GM19238 (cell line): ENCODE measurements at regions not wholly inside any gene's neighbourhood (a gene's known extent, or its start where the extent isn't known, plus 50 kb on each side); places are given as distances from the start of the nearest gene placed in this dataset.
"Not testable (repeated sequence)": the region's sequence is repeated elsewhere in the genome, so short reads cannot be mapped to it uniquely, and the experiment has no call there.

ENCODE experiments used
- DNase-seq: peaks from one replicate; pipeline ENCODE4 v3.0.0; 2011; ENCODE audit warnings: low spot score; ENCODE audit not compliant: insufficient read length

GRCh38 chrX:94814216-94814615, 1140.2 kb downstream of the FAM133A start:
- DNase-seq, result no peak

DNA sequence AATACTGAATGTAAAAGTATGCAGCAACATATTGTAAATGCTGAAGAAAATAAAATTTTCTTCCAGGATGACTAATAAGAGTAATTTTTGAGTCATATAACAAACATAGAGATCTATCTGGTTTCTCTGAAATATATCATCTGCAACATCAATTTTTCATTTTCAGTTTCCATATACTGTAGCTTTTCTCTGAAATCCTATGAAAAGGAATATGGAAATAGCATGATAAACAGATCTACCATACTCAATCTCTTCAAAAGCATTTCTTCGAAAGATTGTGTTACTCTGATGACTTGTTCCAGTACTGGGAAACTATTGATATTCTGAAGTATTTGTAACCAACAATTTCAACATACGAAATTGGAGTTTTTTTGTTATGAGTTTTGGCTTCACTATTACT, 1156.7 kb downstream of the FAM133A start:
- no peak for DNase-seq

DNA sequence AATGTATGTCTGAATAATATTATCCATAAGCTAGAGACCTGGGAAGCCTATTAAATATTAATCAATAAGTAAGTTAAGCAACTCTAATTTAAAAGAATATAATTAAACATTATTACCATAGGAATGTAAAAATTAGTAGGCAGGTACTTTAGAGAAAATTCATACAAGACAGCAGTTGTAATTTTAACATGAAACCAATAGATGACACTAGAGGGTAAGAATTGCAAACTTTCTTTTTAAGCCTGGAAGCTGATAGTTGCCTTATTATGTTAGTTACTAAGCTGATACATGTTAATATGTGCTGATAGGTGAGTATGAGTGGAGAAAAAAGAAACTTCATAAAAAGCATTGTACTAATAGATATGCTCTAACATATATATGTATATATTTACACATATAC, 1157.4 kb downstream of the FAM133A start:
- DNase-seq, result no peak

- DNase-seq, result no peak
Measured at GRCh38 chrX:94834226-94834625, 1160.2 kb downstream of the FAM133A start.

DNA sequence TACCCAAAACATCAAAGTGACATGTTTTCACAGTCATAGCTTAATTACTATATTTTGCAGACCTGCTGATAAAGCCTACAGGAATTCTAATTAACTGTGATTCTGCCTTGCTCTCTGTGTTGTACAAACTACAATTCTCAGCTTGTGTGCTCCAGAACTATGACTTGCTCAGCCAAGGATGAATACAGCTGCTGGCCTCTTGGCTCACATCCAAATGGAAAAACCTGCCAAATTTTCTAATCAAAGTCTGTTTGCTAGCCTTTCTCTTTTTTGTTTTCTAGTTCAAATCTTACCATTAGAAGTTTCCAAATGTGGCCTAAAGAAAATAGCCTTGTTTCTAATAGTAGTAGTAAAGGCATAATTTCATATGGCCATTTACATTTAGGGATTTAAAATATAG, 1176.8 kb downstream of the FAM133A start:
- DNase-seq, result no peak

- DNase-seq, result no peak
Measured at GRCh38 chrX:94854251-94854650, 1180.2 kb downstream of the FAM133A start.

GRCh38 chrX:94862470-94862869, 1188.5 kb downstream of the FAM133A start:
- not testable (repeated sequence) for DNase-seq

DNA sequence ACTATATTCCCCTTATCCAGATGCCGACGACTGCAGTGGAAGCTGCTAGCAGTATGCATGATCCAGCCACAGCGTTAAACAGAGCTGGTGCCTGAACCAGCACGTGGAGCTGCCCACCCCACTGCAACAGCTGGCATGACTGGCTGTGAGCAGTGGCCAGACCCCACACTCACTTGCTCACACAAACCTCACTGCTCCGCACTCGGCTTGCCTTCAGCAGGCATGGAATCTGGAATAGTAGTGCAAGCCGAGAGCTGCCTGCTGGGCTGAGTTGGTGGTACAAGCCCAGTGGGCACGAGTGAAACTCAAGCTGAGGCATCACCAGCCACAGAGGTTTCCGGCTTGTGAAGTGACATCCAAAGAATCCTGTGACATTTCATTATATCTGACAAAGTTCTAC, 1197.6 kb downstream of the FAM133A start:
- DNase-seq, result no peak

DNA sequence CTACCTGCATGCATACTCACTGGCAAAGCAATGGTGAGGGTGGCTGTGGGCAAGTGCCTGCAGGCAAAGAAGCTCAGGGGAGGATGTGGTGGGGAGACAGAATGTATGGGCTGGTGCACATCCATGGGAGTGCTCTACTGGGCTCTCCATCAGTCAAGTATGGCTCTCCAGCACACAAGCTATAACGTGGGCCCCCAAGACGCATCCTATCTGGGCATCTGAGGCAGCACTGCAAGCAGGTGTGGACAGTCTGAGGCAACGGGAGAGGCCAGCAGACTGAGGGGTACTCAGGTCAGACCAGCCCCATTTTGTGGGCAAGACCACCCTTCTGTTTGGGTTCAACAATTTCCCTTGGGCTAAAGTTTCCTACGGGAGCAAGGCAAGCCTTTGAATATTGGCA, 1227.8 kb downstream of the FAM133A start:
- no peak for DNase-seq

- no peak for DNase-seq
Measured at GRCh38 chrX:94908171-94908570, 1234.2 kb downstream of the FAM133A start.

- DNase-seq, result no peak
Measured at GRCh38 chrX:94908648-94909047, 1234.6 kb downstream of the FAM133A start.

GRCh38 chrX:94914235-94914634, 1240.2 kb downstream of the FAM133A start:
- DNase-seq, result no peak

- DNase-seq, result no peak
Measured at GRCh38 chrX:94932278-94932965, 1258.4 kb downstream of the FAM133A start.

DNA sequence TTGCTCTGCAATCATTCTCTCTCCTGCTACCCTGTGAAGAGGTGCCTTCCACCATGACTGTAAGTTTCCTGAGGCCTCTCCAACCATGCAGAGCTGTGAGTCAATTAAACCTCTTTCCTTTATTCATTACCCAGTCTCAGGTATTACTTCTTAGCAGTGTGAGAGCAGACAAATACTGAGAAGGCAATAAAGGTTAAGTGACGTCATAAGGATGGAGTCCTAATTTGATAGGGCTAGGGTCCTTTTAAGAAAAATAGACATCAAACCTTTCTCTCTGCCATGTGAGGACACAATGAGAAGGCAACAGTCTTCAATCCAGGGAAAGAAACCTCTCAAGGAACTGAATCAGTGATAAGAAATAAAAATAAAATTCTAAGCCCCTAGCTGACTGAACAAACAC, 1262.7 kb downstream of the FAM133A start:
- no peak for DNase-seq

DNA sequence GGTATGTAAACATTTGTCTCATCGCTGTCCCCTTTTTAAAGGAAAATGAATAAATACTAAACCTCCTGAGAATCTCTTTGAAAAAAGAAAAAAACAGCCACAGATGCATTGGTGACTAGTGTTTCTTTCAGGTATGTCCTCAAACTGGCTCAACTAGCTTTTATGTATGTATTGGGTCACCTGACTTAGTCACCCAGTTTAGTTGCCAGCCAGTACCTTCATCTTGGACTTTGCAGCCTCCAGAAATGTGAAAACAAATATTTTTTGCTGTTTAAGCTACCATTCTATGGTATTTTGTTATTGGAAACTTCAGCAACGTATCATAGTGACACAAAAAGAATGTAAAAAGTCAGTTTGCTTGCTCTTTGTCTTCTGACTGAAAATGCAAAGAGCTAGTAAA, 1263.5 kb downstream of the FAM133A start:
- DNase-seq, result no peak

DNA sequence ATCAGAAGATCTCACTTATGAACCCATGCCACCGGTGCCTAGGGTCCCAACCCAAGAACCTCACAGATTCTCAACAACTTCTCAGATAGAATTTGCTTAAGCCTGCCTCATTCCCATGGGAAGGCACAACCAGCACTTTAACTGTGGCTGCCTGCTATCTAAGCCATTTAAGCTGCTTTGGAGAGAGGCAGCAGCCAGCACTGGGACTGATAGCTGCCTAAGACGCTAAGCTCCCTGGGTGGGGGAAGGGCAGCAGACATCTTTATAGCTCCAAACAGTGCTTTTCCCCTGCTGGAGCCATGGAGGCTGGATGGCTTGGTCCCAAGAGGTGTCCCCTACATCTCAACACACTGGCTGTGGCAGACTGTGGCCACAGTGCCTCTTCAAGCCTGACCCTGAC, 1268.6 kb downstream of the FAM133A start:
- no peak for DNase-seq

DNA sequence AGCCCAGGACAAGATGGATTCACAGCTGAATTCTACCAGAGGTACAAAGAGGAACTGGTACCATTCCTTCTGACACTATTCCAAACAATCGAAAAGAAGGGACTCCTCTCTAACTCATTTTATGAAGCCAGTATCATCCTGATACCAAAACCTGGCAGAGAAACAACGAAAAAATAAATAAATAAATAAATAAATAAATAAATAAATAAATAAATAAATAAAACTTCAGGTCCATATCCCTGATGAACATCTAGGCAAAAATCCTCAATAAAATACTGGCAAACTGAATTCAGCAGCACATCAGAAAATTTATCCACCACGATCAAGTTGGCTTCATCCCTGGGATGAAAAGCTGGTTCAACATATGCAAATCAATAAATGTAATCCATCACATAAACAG, 1272.1 kb downstream of the FAM133A start:
- not testable (repeated sequence) for DNase-seq

DNA sequence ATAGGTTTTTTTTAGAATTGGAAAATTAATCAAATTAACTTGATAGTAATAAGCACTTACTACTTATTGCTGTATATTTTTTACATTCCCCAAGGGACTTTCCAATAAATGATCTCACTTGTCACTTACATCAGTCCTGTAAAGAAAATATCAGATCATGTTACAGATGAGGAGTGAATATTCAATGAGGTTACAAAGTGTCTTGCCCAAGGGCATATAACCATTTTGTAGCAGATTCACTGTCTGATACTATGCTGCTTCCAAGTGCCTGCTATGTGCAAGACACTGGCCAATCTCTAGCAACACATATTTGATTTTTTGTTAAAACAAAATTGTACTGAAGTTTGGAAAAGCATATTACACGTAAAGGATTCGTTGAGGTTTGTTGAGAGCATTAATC, 1287.7 kb downstream of the FAM133A start:
- DNase-seq, result no peak

DNA sequence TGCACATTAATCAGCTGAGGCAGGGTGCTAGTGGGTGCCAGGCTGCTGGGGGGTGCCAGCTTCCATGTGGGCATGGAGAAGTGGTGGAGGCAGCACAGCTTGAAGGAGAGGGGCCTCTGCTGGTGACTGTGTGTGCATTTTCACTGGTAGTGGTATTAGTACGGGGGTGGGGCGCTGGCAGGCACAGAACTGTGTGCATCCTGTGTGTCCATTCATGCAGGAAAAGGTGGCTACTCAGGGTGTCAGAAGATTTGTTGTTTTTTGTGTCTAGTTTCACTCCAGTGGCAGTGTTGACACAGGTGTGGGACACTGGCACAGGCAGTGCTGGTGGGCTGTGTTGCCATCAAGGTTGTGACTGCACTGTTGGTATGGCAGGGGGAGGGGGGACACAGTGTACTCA, 1303.6 kb downstream of the FAM133A start:
- no peak for DNase-seq

DNA sequence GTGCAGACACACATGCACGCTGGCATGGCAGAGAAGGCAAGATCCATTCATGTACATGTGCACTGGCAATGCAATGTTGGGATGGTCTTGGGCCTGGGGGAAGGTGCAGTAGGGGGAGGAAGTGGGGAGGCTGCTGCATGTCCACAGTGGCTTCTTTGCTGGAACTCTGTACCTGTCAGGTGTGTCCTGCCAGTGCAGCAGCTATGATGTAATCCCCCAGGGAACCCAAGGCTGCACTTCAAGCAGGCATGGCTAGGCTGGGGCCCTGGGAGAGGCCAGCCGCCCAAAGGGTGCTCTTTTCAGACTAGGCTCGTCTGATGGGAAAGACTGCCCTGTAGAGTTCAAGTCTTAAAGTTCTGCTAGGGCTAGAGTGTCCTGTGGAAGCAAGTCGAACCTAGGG, 1304.0 kb downstream of the FAM133A start:
- DNase-seq, result no peak
